Mucosa of descending colon (tissue), 3 donors: ENCODE measurements at regions not wholly inside any gene's neighbourhood (a gene's known extent, or its start where the extent isn't known, plus 50 kb on each side); places are given as distances from the start of the nearest gene placed in this dataset.

Experiments used
- ATAC-seq: fragments of 200-7000 bp; cut with Tn5 transposase; one replicate; pipeline ENCODE4 v1.9.1; 2020; ENCODE audit warnings: mild to moderate bottlenecking, moderate library complexity
- DNase-seq, 3 donors: peaks; one replicate each; pipeline ENCODE4 v3.0.0-alpha.2; 2020
- H3K36me3 ChIP-seq: fragments of 200-600 bp; one replicate; pipeline ENCODE4 v1.8.0; 2021; ENCODE audit warnings: low read depth, mild to moderate bottlenecking
- H3K4me1 ChIP-seq: fragments of 200-600 bp; one replicate; pipeline ENCODE4 v1.8.0; 2021; ENCODE audit warnings: low read depth, mild to moderate bottlenecking
- H3K4me3 ChIP-seq: fragments of 200-600 bp; one replicate; pipeline ENCODE4 v1.8.0; 2021; ENCODE audit warnings: mild to moderate bottlenecking
- H3K9me3 ChIP-seq: fragments of 200-600 bp; one replicate; pipeline ENCODE4 v1.8.0; 2021; ENCODE audit warnings: mild to moderate bottlenecking
- CTCF ChIP-seq: fragments of 200-600 bp; IDR thresholded peaks from one replicate; pipeline ENCODE4 v1.8.0; 2022; ENCODE audit warnings: antibody characterized with exemption, mild to moderate bottlenecking
- intact Hi-C, 2 donors: fragments of 100-400 bp; cut with DNase I in 1 of 2; cut with micrococcal nuclease in 1 of 2; formaldehyde crosslinking; loops; one replicate each; pipeline versions ENCODE4 v1.11.0 to v1.11.1; 2022; cut with DNase I, micrococcal nuclease
- donor health status: DM: no; HTN: no; CAD: no; lungs with moderate emphysema.
- donor health status: DM: no; HTN: no; CAD: no.
- donor health status: DM: no; HTN: yes; CAD: no.

DNA sequence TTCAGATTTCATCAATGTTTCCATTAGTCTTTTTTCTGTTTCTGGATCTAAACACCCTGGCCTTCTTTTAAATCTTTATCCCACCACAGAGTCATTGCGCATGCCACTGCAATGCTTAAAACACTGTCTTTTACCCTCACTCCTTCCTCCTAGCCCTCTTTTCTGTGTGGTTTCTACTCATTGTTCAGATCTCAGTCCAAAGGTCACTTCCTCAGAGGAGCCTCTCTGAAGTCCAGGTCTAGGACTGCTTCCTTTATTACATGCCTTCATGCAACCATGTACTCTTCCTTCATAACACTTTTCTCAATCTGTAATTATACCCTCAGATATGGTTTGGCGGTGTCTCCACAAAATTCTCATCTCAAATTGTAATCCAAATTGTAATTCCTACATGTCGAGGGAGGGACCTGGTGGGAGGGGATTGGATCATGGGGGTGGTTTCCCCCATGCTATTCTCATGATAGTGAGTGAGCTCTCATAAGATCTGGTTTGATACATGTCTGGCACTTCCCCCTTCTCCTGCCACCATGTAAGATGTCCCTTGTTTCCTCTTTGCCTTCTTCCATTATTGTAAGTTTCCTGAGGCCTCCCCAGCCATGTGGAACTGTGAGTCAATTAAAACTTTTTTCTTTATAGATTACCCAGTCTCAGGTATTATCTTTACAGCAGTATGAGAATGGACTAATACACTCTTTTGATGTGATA, 808.9 kb downstream of the DIAPH3 start:
- intact Hi-C loops = no loop called here
- ATAC-seq = no peak
- Histone ChIP-seq H3K4me1 (no peaks in the 10 kb centered on the region), H3K36me3 (no peaks in the 10 kb centered on the region), H3K9me3 (no peaks in the 10 kb centered on the region), H3K4me3 (no peak overlapping the region)
- TF ChIP-seq CTCF = no peak
- DNase-seq = no peak

DNA sequence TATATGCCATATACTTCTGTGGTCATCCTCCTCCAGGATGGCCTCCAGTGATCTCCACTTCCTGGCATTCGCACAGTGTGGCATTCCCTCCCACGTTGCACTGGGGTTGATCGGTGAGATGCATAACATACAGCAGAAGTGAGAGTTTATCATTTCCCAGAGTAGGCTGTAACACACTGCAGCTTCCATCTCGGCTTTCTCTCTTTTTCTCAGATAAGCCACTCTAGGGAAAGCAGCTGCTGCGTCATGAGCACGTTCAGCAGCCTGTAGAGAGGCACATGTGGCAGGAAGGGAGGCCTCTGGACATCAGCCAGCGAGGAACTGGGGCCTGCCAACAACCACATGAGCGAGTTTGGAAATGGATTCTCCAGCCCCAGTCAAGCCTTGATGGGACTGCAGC, 807.1 kb downstream of the DIAPH3 start:
- no peak for ATAC-seq
- peak in 2 of 3 donors; percentile 16 to 34 for DNase-seq
- TF ChIP-seq CTCF = no peak
- H3K4me3 ChIP-seq = no peak overlapping the region
- H3K4me1 ChIP-seq = no peaks in the 10 kb centered on the region
- intact Hi-C loops = no loop called here
- H3K36me3 ChIP-seq = no peaks in the 10 kb centered on the region
- H3K9me3 ChIP-seq = no peaks in the 10 kb centered on the region

- no peaks in the 10 kb centered on the region for H3K36me3 ChIP-seq
- intact Hi-C loops = no loop called here
- ATAC-seq (no peak), DNase-seq (no peak)
- TF ChIP-seq CTCF = no peak
- no peaks in the 10 kb centered on the region for H3K9me3 ChIP-seq
- no peaks in the 10 kb centered on the region for H3K4me1 ChIP-seq
- H3K4me3 ChIP-seq = no peak overlapping the region
These were observed 805.7 kb downstream of the DIAPH3 start for GRCh38 chr13:59358014-59358413.

- TF ChIP-seq CTCF = no peak
- H3K9me3 ChIP-seq = no peaks in the 10 kb centered on the region
- no peak overlapping the region for H3K4me3 ChIP-seq
- intact Hi-C loops = no loop called here
- H3K4me1 ChIP-seq = no peaks in the 10 kb centered on the region
- ATAC-seq (no peak), DNase-seq (no peak)
- H3K36me3 ChIP-seq = no peaks in the 10 kb centered on the region
These were observed 803.6 kb downstream of the DIAPH3 start for GRCh38 chr13:59360108-59360507.

GRCh38 chr13:59360916-59361315, 802.8 kb downstream of the DIAPH3 start:
- no peak for DNase-seq
- intact Hi-C loops = no loop called here
- no peaks in the 10 kb centered on the region for H3K4me1 ChIP-seq
- no peaks in the 10 kb centered on the region for H3K36me3 ChIP-seq
- no peak for TF ChIP-seq CTCF
- no peak overlapping the region for H3K4me3 ChIP-seq
- H3K9me3 ChIP-seq = no peaks in the 10 kb centered on the region
- ATAC-seq = no peak

DNA sequence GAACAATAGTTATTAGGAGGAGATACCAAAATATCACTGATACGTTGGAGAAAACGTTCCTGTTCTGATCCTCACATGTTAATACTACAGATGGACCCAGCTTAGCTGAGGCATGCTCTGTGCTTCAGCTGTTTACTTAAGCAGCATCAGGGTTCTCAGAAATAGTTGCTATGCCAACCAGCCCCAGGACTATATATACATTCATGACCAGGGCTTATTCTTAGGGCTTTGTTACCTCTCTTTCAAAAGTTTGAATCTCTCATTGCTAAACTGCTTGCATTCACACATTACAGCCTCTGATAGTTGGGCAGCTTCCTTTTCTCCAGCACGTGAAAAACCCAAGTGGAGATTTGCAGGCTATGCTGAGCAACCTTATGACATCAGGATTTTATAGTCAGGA, 800.4 kb downstream of the DIAPH3 start:
- H3K9me3 ChIP-seq = no peaks in the 10 kb centered on the region
- H3K4me1 ChIP-seq = no peaks in the 10 kb centered on the region
- ATAC-seq (no peak), DNase-seq (no peak)
- no peak for TF ChIP-seq CTCF
- no peaks in the 10 kb centered on the region for H3K36me3 ChIP-seq
- intact Hi-C loops = no loop called here
- no peak overlapping the region for H3K4me3 ChIP-seq
